H9 (cell line): ENCODE measurements at regions not wholly inside any gene's neighbourhood (a gene's known extent, or its start where the extent isn't known, plus 50 kb on each side); places are given as distances from the start of the nearest gene placed in this dataset.

ENCODE experiments used
- DNase-seq: peaks from one replicate; pipeline ENCODE4 v3.0.0-alpha.2; 2017
- H2AFZ ChIP-seq: one replicate; pipeline ENCODE4 v1.6.1; 2013; ENCODE audit warnings: mild to moderate bottlenecking, low read length, control low read depth, moderate library complexity
- H2AK5ac ChIP-seq: 2 replicates; pipeline ENCODE4 v1.6.1; 2013; ENCODE audit warnings: low read length, control low read depth, mixed read lengths; ENCODE audit not compliant: insufficient read length
- H2BK120ac ChIP-seq: one replicate; pipeline ENCODE4 v1.6.1; 2013; ENCODE audit warnings: low read depth, mild to moderate bottlenecking, low read length, control low read depth, inconsistent platforms; ENCODE audit not compliant: poor library complexity, severe bottlenecking
- H2BK12ac ChIP-seq: 2 replicates; pipeline ENCODE4 v1.6.1; 2013; ENCODE audit warnings: low read length, control low read depth, mixed read lengths, low read depth; ENCODE audit not compliant: insufficient read length
- H2BK15ac ChIP-seq: 2 replicates; pipeline ENCODE4 v1.6.1; 2013; ENCODE audit warnings: low read depth, low read length, control low read depth
- H2BK20ac ChIP-seq: one replicate; pipeline ENCODE4 v1.6.1; 2013; ENCODE audit warnings: low read depth, mild to moderate bottlenecking, low read length, control low read depth, inconsistent platforms; ENCODE audit not compliant: poor library complexity, severe bottlenecking
- H2BK5ac ChIP-seq: 2 replicates; pipeline ENCODE4 v1.6.1; 2013; ENCODE audit warnings: low read length, control low read depth, mixed read lengths; ENCODE audit not compliant: insufficient read length
- H3K14ac ChIP-seq: 2 replicates; pipeline ENCODE4 v1.6.1; 2013; ENCODE audit warnings: low read length, control low read depth; ENCODE audit not compliant: insufficient read depth
- H3K18ac ChIP-seq: 2 replicates; pipeline ENCODE4 v1.6.1; 2013; ENCODE audit warnings: low read depth, mild to moderate bottlenecking, mixed read lengths, low read length, control low read depth; ENCODE audit not compliant: insufficient read length
- H3K23ac ChIP-seq: 2 replicates; pipeline ENCODE4 v1.6.1; 2013; ENCODE audit warnings: low read length, control low read depth, mixed read lengths, low read depth; ENCODE audit not compliant: insufficient read length
- H3K23me2 ChIP-seq: 2 replicates; pipeline ENCODE4 v1.6.1; 2013; ENCODE audit warnings: low read depth, mild to moderate bottlenecking, mixed read lengths, low read length, control low read depth; ENCODE audit not compliant: insufficient read length, poor library complexity, severe bottlenecking
- H3K27ac ChIP-seq: 2 replicates; pipeline ENCODE4 v1.5.1; 2013; ENCODE audit warnings: low read length, control low read depth, mixed read lengths, low read depth; ENCODE audit not compliant: insufficient read length
- H3K27me3 ChIP-seq: 2 replicates; pipeline ENCODE4 v1.6.1; 2013; ENCODE audit warnings: low read length, control low read depth, inconsistent platforms; ENCODE audit not compliant: insufficient read depth
- H3K4ac ChIP-seq: 2 replicates; pipeline ENCODE4 v1.6.1; 2013; ENCODE audit warnings: low read depth, mild to moderate bottlenecking, control low read depth, inconsistent platforms, low read length, moderate library complexity
- H3K4me1 ChIP-seq: 2 replicates; pipeline ENCODE4 v1.6.1; 2013; ENCODE audit warnings: low read length, control low read depth, inconsistent platforms; ENCODE audit not compliant: insufficient read depth
- H3K4me2 ChIP-seq: 2 replicates; pipeline ENCODE4 v1.6.1; 2013; ENCODE audit warnings: low read length, control low read depth, mixed read lengths; ENCODE audit not compliant: insufficient read length, insufficient read depth
- H3K56ac ChIP-seq: 2 replicates; pipeline ENCODE4 v1.6.1; 2013; ENCODE audit warnings: low read depth, mild to moderate bottlenecking, mixed read lengths, low read length, control low read depth; ENCODE audit not compliant: insufficient read length
- H3K79me1 ChIP-seq: 2 replicates; pipeline ENCODE4 v1.6.1; 2013; ENCODE audit warnings: low read depth, mild to moderate bottlenecking, moderate library complexity, low read length, control low read depth, inconsistent platforms; ENCODE audit not compliant: insufficient read depth, poor library complexity, severe bottlenecking
- H3K79me2 ChIP-seq: 2 replicates; pipeline ENCODE4 v1.6.1; 2013; ENCODE audit warnings: low read length, control low read depth, inconsistent platforms; ENCODE audit not compliant: insufficient read depth
- H3K9ac ChIP-seq: 2 replicates; pipeline ENCODE4 v1.6.1; 2013; ENCODE audit warnings: low read length, control low read depth, mixed read lengths; ENCODE audit not compliant: insufficient read length; ENCODE audit errors: extremely low read depth
- H3K9me3 ChIP-seq: one replicate; pipeline ENCODE4 v1.6.1; 2013; ENCODE audit warnings: low read depth, low read length, inconsistent platforms; ENCODE audit not compliant: control insufficient read depth
- H3T11ph ChIP-seq: one replicate; pipeline ENCODE4 v1.6.1; 2013; ENCODE audit warnings: mild to moderate bottlenecking, low read length, control low read depth, inconsistent platforms
- H4K20me1 ChIP-seq: one replicate; pipeline ENCODE4 v1.6.1; 2013; ENCODE audit not compliant: control insufficient read depth, insufficient read length, insufficient read depth
- H4K5ac ChIP-seq: 2 replicates; pipeline ENCODE4 v1.6.1; 2013; ENCODE audit warnings: low read depth, mild to moderate bottlenecking, mixed read lengths, low read length, control low read depth; ENCODE audit not compliant: insufficient read length
- H4K8ac ChIP-seq: replicated peaks from 2 replicates; pipeline ENCODE4 v1.6.1; 2013; ENCODE audit warnings: low read length, control low read depth, mixed read lengths, low read depth; ENCODE audit not compliant: insufficient read length
- H4K91ac ChIP-seq: 2 replicates; pipeline ENCODE4 v1.6.1; 2013; ENCODE audit warnings: low read depth, mild to moderate bottlenecking, moderate library complexity, mixed read lengths, low read length, control low read depth; ENCODE audit not compliant: insufficient read length
- H3K27ac Mint-ChIP-seq, 3 experiments: 2 replicates in 2 of 3; 3 replicates in 1 of 3; pipeline ENCODE4 v1.8.0; 2020 to 2021; ENCODE audit warnings: mixed read lengths in 3 of 3, mild to moderate bottlenecking in 1 of 3, moderate library complexity in 1 of 3
- H3K27me3 Mint-ChIP-seq: 2 replicates; pipeline ENCODE4 v1.8.0; 2021; ENCODE audit warnings: low read depth, mild to moderate bottlenecking, moderate library complexity, mixed read lengths
- H3K36me3 Mint-ChIP-seq, 3 experiments: 2 replicates in 2 of 3; 3 replicates in 1 of 3; pipeline ENCODE4 v1.8.0; 2020 to 2021; ENCODE audit warnings: low read depth in 3 of 3, mixed read lengths in 3 of 3; ENCODE audit not compliant: insufficient read depth in 1 of 3
- H3K4me1 Mint-ChIP-seq, 2 experiments: 2 replicates each; pipeline ENCODE4 v1.8.0; 2020; ENCODE audit warnings: mixed read lengths in 2 of 2
- H3K4me3 Mint-ChIP-seq, 2 experiments: 2 replicates in 1 of 2; 3 replicates in 1 of 2; pipeline ENCODE4 v1.8.0; 2020 to 2021; ENCODE audit warnings: mild to moderate bottlenecking in 2 of 2, mixed read lengths in 2 of 2, moderate library complexity in 1 of 2
- H3K9me3 Mint-ChIP-seq, 2 experiments: 2 replicates in 1 of 2; 3 replicates in 1 of 2; pipeline ENCODE4 v1.8.0; 2020; ENCODE audit warnings: mild to moderate bottlenecking in 2 of 2, mixed read lengths in 2 of 2, moderate library complexity in 1 of 2
- WGBS: extraction: QIAGEN DNeasy Blood & Tissue Kit; methylation state at CpG from one replicate; pipeline ENCODE4 v1.1.7; 2013; ENCODE audit warnings: missing lambda C conversion rate, low lambda C conversion rate, mixed read lengths; ENCODE audit not compliant: insufficient read length; ENCODE audit errors: extremely low coverage; 5-methylcytosine and 5-hydroxymethylcytosine counted together
- TF ChIP-seq, protein P1 (sequence below): fragments of 200-600 bp; sonication (generic); conservative IDR thresholded peaks from 3 replicates; pipeline ENCODE4 v1.8.0; 2021; ENCODE audit warnings: antibody characterized with exemption, mild to moderate bottlenecking

DNA sequence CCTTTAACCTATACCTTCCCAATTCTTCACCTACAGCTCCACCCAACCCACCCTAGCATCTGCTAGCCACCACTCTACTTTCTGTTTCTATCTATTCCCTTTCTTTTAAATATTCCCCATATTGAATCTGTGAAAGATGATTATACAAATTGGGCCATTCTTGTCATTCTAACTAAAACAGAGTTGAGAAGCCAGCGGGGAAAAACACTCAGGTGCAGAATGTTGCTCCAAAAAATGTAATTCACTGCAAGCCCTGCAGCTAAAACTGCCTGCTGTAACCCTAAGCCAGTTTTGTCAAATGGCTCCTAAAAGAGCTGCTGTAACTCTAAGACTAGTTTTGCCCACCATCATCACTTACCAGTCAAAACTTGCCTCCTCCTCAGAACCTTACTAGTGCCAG, 1468.6 kb upstream of the MIR17HG start:
- WGBS = no CpG with 5 or more reads among the region's 1 CpG
- H3K27ac Mint-ChIP-seq = no peak overlapping the region

More for the DNA sequence above, 1468.6 kb upstream of the MIR17HG start:
- Histone ChIP-seq H3K18ac (no peak overlapping the region), H3K4me2 (no peak overlapping the region), H2BK12ac (no peak overlapping the region), H3K27me3 (no peaks in the 10 kb centered on the region), H2BK20ac (no peak overlapping the region), H3K4ac (no peak overlapping the region), H3K79me1 (no peaks in the 10 kb centered on the region), H2AK5ac (no peak overlapping the region), H3K27ac (no peak overlapping the region), H3T11ph (no peak overlapping the region), H3K23me2 (no peaks in the 10 kb centered on the region), H3K23ac (no peak overlapping the region), H2BK15ac (no peak overlapping the region), H3K56ac (no peak overlapping the region), H3K9ac (no peak overlapping the region), H3K9me3 (no peaks in the 10 kb centered on the region), H3K4me1 (no peaks in the 10 kb centered on the region), H4K5ac (no peak overlapping the region), H2BK120ac (no peak overlapping the region), H2AFZ (no peak overlapping the region), H4K91ac (no peak overlapping the region), H3K14ac (no peak overlapping the region), H4K20me1 (no peaks in the 10 kb centered on the region), H2BK5ac (no peak overlapping the region), H4K8ac (no peak overlapping the region), H3K79me2 (no peaks in the 10 kb centered on the region)
- Mint-ChIP-seq H3K36me3 (no peaks in the 10 kb centered on the region; a peak in 1 of 7 replicates), H3K4me3 (no peak overlapping the region), H3K9me3 (no peaks in the 10 kb centered on the region; a peak in 2 of 5 replicates), H3K27me3 (no peaks in the 10 kb centered on the region), H3K4me1 (no peaks in the 10 kb centered on the region)
- no peak for DNase-seq
- TF ChIP-seq, protein P1, sequence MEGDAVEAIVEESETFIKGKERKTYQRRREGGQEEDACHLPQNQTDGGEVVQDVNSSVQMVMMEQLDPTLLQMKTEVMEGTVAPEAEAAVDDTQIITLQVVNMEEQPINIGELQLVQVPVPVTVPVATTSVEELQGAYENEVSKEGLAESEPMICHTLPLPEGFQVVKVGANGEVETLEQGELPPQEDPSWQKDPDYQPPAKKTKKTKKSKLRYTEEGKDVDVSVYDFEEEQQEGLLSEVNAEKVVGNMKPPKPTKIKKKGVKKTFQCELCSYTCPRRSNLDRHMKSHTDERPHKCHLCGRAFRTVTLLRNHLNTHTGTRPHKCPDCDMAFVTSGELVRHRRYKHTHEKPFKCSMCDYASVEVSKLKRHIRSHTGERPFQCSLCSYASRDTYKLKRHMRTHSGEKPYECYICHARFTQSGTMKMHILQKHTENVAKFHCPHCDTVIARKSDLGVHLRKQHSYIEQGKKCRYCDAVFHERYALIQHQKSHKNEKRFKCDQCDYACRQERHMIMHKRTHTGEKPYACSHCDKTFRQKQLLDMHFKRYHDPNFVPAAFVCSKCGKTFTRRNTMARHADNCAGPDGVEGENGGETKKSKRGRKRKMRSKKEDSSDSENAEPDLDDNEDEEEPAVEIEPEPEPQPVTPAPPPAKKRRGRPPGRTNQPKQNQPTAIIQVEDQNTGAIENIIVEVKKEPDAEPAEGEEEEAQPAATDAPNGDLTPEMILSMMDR = no peak
